H9 (cell line): ENCODE measurements at regions not wholly inside any gene's neighbourhood (a gene's known extent, or its start where the extent isn't known, plus 50 kb on each side); places are given as distances from the start of the nearest gene placed in this dataset.
"Not testable (repeated sequence)": the region's sequence is repeated elsewhere in the genome, so short reads cannot be mapped to it uniquely, and the experiment has no call there.

ENCODE experiments used
- DNase-seq: peaks from one replicate; pipeline ENCODE4 v3.0.0-alpha.2; 2017
- H2AFZ ChIP-seq: one replicate; pipeline ENCODE4 v1.6.1; 2013; ENCODE audit warnings: mild to moderate bottlenecking, low read length, control low read depth, moderate library complexity
- H2AK5ac ChIP-seq: 2 replicates; pipeline ENCODE4 v1.6.1; 2013; ENCODE audit warnings: low read length, control low read depth, mixed read lengths; ENCODE audit not compliant: insufficient read length
- H2BK120ac ChIP-seq: one replicate; pipeline ENCODE4 v1.6.1; 2013; ENCODE audit warnings: low read depth, mild to moderate bottlenecking, low read length, control low read depth, inconsistent platforms; ENCODE audit not compliant: poor library complexity, severe bottlenecking
- H2BK12ac ChIP-seq: 2 replicates; pipeline ENCODE4 v1.6.1; 2013; ENCODE audit warnings: low read length, control low read depth, mixed read lengths, low read depth; ENCODE audit not compliant: insufficient read length
- H2BK15ac ChIP-seq: 2 replicates; pipeline ENCODE4 v1.6.1; 2013; ENCODE audit warnings: low read depth, low read length, control low read depth
- H2BK20ac ChIP-seq: one replicate; pipeline ENCODE4 v1.6.1; 2013; ENCODE audit warnings: low read depth, mild to moderate bottlenecking, low read length, control low read depth, inconsistent platforms; ENCODE audit not compliant: poor library complexity, severe bottlenecking
- H2BK5ac ChIP-seq: 2 replicates; pipeline ENCODE4 v1.6.1; 2013; ENCODE audit warnings: low read length, control low read depth, mixed read lengths; ENCODE audit not compliant: insufficient read length
- H3K14ac ChIP-seq: 2 replicates; pipeline ENCODE4 v1.6.1; 2013; ENCODE audit warnings: low read length, control low read depth; ENCODE audit not compliant: insufficient read depth
- H3K18ac ChIP-seq: 2 replicates; pipeline ENCODE4 v1.6.1; 2013; ENCODE audit warnings: low read depth, mild to moderate bottlenecking, mixed read lengths, low read length, control low read depth; ENCODE audit not compliant: insufficient read length
- H3K23ac ChIP-seq: 2 replicates; pipeline ENCODE4 v1.6.1; 2013; ENCODE audit warnings: low read length, control low read depth, mixed read lengths, low read depth; ENCODE audit not compliant: insufficient read length
- H3K23me2 ChIP-seq: 2 replicates; pipeline ENCODE4 v1.6.1; 2013; ENCODE audit warnings: low read depth, mild to moderate bottlenecking, mixed read lengths, low read length, control low read depth; ENCODE audit not compliant: insufficient read length, poor library complexity, severe bottlenecking
- H3K27ac ChIP-seq: 2 replicates; pipeline ENCODE4 v1.5.1; 2013; ENCODE audit warnings: low read length, control low read depth, mixed read lengths, low read depth; ENCODE audit not compliant: insufficient read length
- H3K27me3 ChIP-seq: 2 replicates; pipeline ENCODE4 v1.6.1; 2013; ENCODE audit warnings: low read length, control low read depth, inconsistent platforms; ENCODE audit not compliant: insufficient read depth
- H3K4ac ChIP-seq: 2 replicates; pipeline ENCODE4 v1.6.1; 2013; ENCODE audit warnings: low read depth, mild to moderate bottlenecking, control low read depth, inconsistent platforms, low read length, moderate library complexity
- H3K4me1 ChIP-seq: 2 replicates; pipeline ENCODE4 v1.6.1; 2013; ENCODE audit warnings: low read length, control low read depth, inconsistent platforms; ENCODE audit not compliant: insufficient read depth
- H3K4me2 ChIP-seq: 2 replicates; pipeline ENCODE4 v1.6.1; 2013; ENCODE audit warnings: low read length, control low read depth, mixed read lengths; ENCODE audit not compliant: insufficient read length, insufficient read depth
- H3K56ac ChIP-seq: 2 replicates; pipeline ENCODE4 v1.6.1; 2013; ENCODE audit warnings: low read depth, mild to moderate bottlenecking, mixed read lengths, low read length, control low read depth; ENCODE audit not compliant: insufficient read length
- H3K79me1 ChIP-seq: 2 replicates; pipeline ENCODE4 v1.6.1; 2013; ENCODE audit warnings: low read depth, mild to moderate bottlenecking, moderate library complexity, low read length, control low read depth, inconsistent platforms; ENCODE audit not compliant: insufficient read depth, poor library complexity, severe bottlenecking
- H3K79me2 ChIP-seq: 2 replicates; pipeline ENCODE4 v1.6.1; 2013; ENCODE audit warnings: low read length, control low read depth, inconsistent platforms; ENCODE audit not compliant: insufficient read depth
- H3K9ac ChIP-seq: 2 replicates; pipeline ENCODE4 v1.6.1; 2013; ENCODE audit warnings: low read length, control low read depth, mixed read lengths; ENCODE audit not compliant: insufficient read length; ENCODE audit errors: extremely low read depth
- H3K9me3 ChIP-seq: one replicate; pipeline ENCODE4 v1.6.1; 2013; ENCODE audit warnings: low read depth, low read length, inconsistent platforms; ENCODE audit not compliant: control insufficient read depth
- H3T11ph ChIP-seq: one replicate; pipeline ENCODE4 v1.6.1; 2013; ENCODE audit warnings: mild to moderate bottlenecking, low read length, control low read depth, inconsistent platforms
- H4K20me1 ChIP-seq: one replicate; pipeline ENCODE4 v1.6.1; 2013; ENCODE audit not compliant: control insufficient read depth, insufficient read length, insufficient read depth
- H4K5ac ChIP-seq: 2 replicates; pipeline ENCODE4 v1.6.1; 2013; ENCODE audit warnings: low read depth, mild to moderate bottlenecking, mixed read lengths, low read length, control low read depth; ENCODE audit not compliant: insufficient read length
- H4K8ac ChIP-seq: replicated peaks from 2 replicates; pipeline ENCODE4 v1.6.1; 2013; ENCODE audit warnings: low read length, control low read depth, mixed read lengths, low read depth; ENCODE audit not compliant: insufficient read length
- H4K91ac ChIP-seq: 2 replicates; pipeline ENCODE4 v1.6.1; 2013; ENCODE audit warnings: low read depth, mild to moderate bottlenecking, moderate library complexity, mixed read lengths, low read length, control low read depth; ENCODE audit not compliant: insufficient read length
- H3K27ac Mint-ChIP-seq, 3 experiments: 2 replicates in 2 of 3; 3 replicates in 1 of 3; pipeline ENCODE4 v1.8.0; 2020 to 2021; ENCODE audit warnings: mixed read lengths in 3 of 3, mild to moderate bottlenecking in 1 of 3, moderate library complexity in 1 of 3
- H3K27me3 Mint-ChIP-seq: 2 replicates; pipeline ENCODE4 v1.8.0; 2021; ENCODE audit warnings: low read depth, mild to moderate bottlenecking, moderate library complexity, mixed read lengths
- H3K36me3 Mint-ChIP-seq, 3 experiments: 2 replicates in 2 of 3; 3 replicates in 1 of 3; pipeline ENCODE4 v1.8.0; 2020 to 2021; ENCODE audit warnings: low read depth in 3 of 3, mixed read lengths in 3 of 3; ENCODE audit not compliant: insufficient read depth in 1 of 3
- H3K4me1 Mint-ChIP-seq, 2 experiments: 2 replicates each; pipeline ENCODE4 v1.8.0; 2020; ENCODE audit warnings: mixed read lengths in 2 of 2
- H3K4me3 Mint-ChIP-seq, 2 experiments: 2 replicates in 1 of 2; 3 replicates in 1 of 2; pipeline ENCODE4 v1.8.0; 2020 to 2021; ENCODE audit warnings: mild to moderate bottlenecking in 2 of 2, mixed read lengths in 2 of 2, moderate library complexity in 1 of 2
- H3K9me3 Mint-ChIP-seq, 2 experiments: 2 replicates in 1 of 2; 3 replicates in 1 of 2; pipeline ENCODE4 v1.8.0; 2020; ENCODE audit warnings: mild to moderate bottlenecking in 2 of 2, mixed read lengths in 2 of 2, moderate library complexity in 1 of 2
- CTCF ChIP-seq: fragments of 200-600 bp; sonication (generic); conservative IDR thresholded peaks from 3 replicates; pipeline ENCODE4 v1.8.0; 2021; ENCODE audit warnings: antibody characterized with exemption, mild to moderate bottlenecking
- WGBS: extraction: QIAGEN DNeasy Blood & Tissue Kit; methylation state at CpG from one replicate; pipeline ENCODE4 v1.1.7; 2013; ENCODE audit warnings: missing lambda C conversion rate, low lambda C conversion rate, mixed read lengths; ENCODE audit not compliant: insufficient read length; ENCODE audit errors: extremely low coverage; 5-methylcytosine and 5-hydroxymethylcytosine counted together

DNA sequence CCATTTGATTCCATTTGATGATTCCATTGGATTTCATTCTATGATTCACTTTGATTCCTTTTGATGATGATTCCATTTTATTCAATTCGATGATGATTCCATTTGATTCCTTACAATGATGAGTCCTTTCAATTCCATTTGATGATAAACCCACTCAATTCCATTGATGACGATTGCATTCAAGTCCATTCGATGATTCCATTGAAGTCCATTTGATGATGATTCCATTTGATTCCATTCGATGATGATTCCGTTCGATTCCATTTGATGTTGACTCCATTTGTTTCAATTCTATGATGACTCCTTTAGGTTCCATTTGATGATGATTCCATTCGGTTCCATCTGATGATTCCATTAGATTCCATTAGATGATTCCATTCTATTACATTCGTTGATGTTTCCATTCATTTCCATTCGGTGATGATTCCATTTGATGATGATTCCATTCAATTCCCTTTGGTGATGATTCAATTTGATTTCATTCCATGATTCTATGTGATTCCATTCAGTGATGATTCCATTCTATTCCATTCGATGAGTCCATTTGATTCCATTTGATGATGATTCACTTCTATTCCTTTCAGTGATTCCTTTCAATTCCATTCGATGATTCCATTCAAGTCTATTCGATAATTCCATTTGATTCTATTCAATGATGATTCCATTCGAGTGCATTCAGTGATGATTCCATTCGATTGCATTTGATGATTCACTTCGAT is 1106.0 kb downstream of the RPIA start:
- H3K9ac ChIP-seq, result no peak overlapping the region
- no peak for DNase-seq
- H3K27me3 ChIP-seq, result no peaks in the 10 kb centered on the region
- no peak overlapping the region for H3K23ac ChIP-seq
- no peaks in the 10 kb centered on the region for H3K79me1 ChIP-seq
- H3K14ac ChIP-seq, result no peak overlapping the region
- peaks cover 71 to 99% (median 83%) of the 10 kb centered on the region in 3 experiments for H3K36me3 Mint-ChIP-seq
- H2BK15ac ChIP-seq, result no peak overlapping the region
- no peaks in the 10 kb centered on the region for H3K23me2 ChIP-seq
- H3K4me3 Mint-ChIP-seq, result no peak overlapping the region; a peak in 1 of 5 replicates
- no peak overlapping the region for H2BK120ac ChIP-seq
- no CpG with 5 or more reads among the region's 15 CpGs for WGBS
- H3K9me3 ChIP-seq, result peaks cover 100% of the 10 kb centered on the region
- peaks cover 57% of the 10 kb centered on the region for H3K27me3 Mint-ChIP-seq
- no peak overlapping the region for H3K27ac Mint-ChIP-seq
- H3K4me1 Mint-ChIP-seq, result no peaks in the 10 kb centered on the region
- no peak overlapping the region for H4K8ac ChIP-seq
- H4K5ac ChIP-seq, result no peak overlapping the region
- H2AK5ac ChIP-seq, result no peak overlapping the region
- H3K4ac ChIP-seq, result no peak overlapping the region
- no peak overlapping the region for H4K91ac ChIP-seq
- no peak overlapping the region for H3K4me2 ChIP-seq
- no peaks in the 10 kb centered on the region for H4K20me1 ChIP-seq
- H3K9me3 Mint-ChIP-seq, result peaks cover 100% of the 10 kb centered on the region in 2 experiments
- no peak overlapping the region for H3T11ph ChIP-seq
- H3K79me2 ChIP-seq, result no peaks in the 10 kb centered on the region
- no peak overlapping the region for H3K27ac ChIP-seq
- no peak overlapping the region for H2BK20ac ChIP-seq
- no peak overlapping the region for H2BK5ac ChIP-seq
- H2AFZ ChIP-seq, result no peak overlapping the region
- H3K18ac ChIP-seq, result no peak overlapping the region
- H2BK12ac ChIP-seq, result no peak overlapping the region
- no peak overlapping the region for H3K56ac ChIP-seq
- H3K4me1 ChIP-seq, result no peaks in the 10 kb centered on the region
- TF ChIP-seq CTCF, result no peak

DNA sequence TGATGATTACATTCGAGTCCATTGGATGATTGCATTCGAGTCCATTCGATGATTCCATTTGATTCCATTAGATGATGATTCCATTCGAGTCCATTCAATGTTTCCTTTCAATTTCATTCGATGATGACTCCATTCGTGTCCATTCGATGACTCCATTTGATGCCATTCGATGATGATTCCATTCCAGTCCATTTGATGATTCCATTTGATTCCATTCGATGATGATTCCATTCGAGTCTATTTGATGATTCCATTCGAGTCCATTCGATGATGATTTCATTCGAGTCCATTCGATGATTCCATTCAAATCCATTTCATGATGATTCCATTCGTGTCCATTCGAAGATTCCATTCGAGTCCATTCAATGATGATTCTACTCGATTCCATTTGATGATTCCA is 1109.7 kb downstream of the RPIA start:
- not testable (repeated sequence) for H3K79me2 ChIP-seq, H2AK5ac ChIP-seq, H4K8ac ChIP-seq, H3K14ac ChIP-seq, H3K4me1 ChIP-seq, H3K79me1 ChIP-seq, H2BK5ac ChIP-seq, H3K4me1 Mint-ChIP-seq, H2BK15ac ChIP-seq, H2BK20ac ChIP-seq, H2AFZ ChIP-seq, H2BK120ac ChIP-seq, H3K4me3 Mint-ChIP-seq, H3K27ac Mint-ChIP-seq, H2BK12ac ChIP-seq, H3K18ac ChIP-seq, H4K20me1 ChIP-seq, H3K9ac ChIP-seq, H3K27ac ChIP-seq, H3K4ac ChIP-seq, H3K56ac ChIP-seq, H3K4me2 ChIP-seq, H3K23ac ChIP-seq, H4K5ac ChIP-seq, H3K23me2 ChIP-seq, H4K91ac ChIP-seq, DNase-seq, H3K27me3 ChIP-seq, H3T11ph ChIP-seq
- Mint-ChIP-seq H3K27me3 (peaks cover 72% of the 10 kb centered on the region), H3K9me3 (peaks cover 100% of the 10 kb centered on the region in 2 experiments), H3K36me3 (peaks cover 84 to 99% (median 93%) of the 10 kb centered on the region in 3 experiments)
- peaks cover 100% of the 10 kb centered on the region for H3K9me3 ChIP-seq
- WGBS, result no CpG with 5 or more reads among the region's 18 CpGs
